ENCODE measurements at regions not wholly inside any gene's neighbourhood (a gene's known extent, or its start where the extent isn't known, plus 50 kb on each side); places are given as distances from the start of the nearest gene placed in this dataset.

DNA sequence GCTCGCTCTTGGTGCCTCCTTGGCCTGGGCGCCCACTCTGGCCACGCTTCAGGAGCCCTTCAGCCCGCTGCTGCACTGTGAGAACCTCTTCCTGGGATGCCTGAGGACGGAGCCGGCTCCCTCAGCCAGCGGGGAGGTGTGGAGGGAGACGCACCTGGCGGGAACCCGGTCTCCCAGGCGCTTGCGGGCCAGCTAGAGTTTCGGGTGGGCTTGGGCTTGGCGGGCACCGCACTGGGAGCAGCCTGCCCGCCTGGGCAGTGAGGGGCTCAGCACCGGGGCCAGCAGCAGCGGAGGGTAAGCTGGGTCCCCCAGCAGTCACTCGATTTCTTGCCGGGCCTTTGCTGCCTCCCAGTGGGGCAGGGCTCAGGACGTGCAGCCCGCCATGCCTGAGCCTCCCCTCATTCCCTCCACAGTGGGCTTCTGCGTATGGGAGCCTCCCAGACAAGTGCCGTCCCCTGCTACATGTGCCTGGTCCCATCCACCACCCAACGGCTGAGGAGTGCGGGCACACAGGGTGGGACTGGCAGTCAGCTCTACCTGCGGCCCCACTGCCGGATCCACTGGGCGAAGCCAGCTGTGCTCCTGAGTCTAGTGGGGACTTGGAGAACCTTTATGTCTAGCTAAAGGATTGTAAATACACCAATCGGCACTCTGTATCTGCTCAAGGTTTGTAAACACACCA, 708.7 kb downstream of the VGLL3 start:
- DNase-seq (ENCODE audit: low spot score): no peak

DNA sequence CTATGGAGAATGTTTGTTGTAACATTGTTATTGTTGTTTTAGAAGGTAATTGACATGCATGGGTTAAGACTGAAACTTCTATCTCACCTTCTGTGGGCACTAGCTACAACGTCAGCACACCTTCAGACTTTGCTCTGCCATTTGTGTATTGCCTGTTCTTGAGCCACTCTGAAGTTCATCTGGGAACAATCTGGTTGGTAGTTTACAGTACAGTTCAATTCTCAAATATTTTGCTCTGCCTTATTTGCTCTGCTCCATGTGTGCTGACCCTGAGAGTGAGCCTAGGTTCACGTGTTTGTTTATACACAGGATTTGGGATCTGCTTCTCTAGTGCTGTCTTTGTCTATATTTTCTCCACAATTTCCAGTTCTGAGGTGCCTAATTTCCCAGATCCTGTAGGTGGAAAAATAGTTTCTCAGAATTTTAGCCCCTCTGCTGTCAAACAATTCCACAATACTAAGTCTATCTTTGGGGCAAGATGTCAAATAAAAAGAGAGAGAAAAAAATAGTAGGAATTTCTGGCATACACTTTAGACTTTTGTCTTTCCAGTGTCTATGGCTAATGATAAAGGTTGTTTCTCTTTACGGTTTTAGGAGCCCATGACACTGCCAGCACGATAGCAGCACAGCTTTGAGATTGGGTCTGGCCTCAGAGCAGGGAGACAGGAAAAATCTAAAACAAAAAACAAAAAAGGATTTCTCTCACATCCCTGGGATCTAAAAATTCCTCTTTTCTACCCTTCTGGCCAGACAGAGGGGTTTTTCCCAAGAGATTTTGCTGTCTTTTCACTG, 721.4 kb downstream of the VGLL3 start:
- DNase-seq (ENCODE audit: low spot score): no peak

DNA sequence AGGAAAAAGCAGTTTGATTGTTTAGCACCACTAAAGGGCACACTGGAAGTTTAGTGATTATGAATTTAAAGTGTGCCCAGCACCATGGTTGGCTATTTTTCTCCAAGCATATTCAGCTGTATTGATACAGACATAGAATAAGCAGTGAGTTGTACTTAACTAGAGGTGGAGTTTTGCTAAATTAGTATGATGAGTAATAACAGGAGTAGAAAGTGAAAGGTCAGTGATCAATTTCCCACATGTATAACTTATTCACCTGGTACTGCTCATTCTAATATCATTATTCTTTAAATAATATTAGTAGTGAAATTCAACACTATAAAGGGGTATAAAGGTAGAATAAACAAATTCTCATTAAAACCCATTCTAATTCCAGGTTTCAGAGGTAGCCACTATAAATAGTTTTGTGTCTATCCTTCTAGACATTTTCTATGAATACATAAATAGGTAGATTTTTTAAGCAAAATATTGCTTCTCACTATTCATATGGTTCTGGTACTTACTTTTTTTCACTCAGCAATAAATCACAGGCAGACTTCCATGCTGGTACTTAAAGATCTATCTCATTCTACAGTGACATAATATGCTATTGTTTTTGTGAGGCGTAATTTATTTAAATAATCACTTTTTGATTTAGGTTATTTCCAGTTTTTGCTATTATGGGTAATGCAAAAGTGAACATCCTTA, 732.9 kb downstream of the VGLL3 start:
- no peak for DNase-seq (ENCODE audit: low spot score)

DNA sequence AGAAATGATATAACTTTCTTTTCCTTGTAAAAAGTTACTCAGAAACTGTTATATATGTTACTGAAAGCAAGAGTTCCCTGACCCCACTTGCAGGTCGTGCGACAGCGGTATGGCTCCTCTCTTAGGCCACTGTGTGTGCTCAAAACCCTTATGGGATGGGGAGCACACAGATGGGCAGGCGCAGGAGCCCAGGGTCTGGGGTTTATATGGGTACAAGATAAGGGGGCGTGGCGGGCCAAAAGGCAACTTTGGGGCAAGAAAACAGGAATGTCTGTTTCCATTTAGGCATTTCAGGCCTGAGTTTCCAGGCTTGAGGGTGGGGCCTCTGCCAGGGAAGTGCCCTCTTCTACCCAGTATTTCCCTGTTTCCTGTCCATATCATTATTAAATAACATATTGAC, 736.5 kb downstream of the VGLL3 start:
- DNase-seq (ENCODE audit: low spot score): no peak

DNA sequence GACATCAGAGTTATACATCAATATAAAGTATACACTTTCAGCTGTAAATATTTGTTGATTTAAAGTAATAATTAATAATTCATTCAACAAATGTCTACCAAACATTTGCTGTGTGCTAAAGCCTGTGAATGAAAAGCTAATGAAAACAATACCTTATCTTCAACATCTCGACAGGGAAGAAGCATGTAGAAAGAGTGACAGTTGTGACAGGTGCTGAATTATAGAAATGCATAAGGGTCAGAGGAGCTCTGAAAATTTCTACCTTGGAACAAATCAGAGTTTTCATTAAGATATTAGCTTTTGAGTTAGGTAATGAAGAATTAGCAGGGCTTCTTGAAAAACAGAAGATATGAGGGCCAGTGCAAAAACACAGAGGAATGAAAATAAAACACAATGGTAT, 739.2 kb downstream of the VGLL3 start:
- no peak for DNase-seq (ENCODE audit: low spot score)

DNA sequence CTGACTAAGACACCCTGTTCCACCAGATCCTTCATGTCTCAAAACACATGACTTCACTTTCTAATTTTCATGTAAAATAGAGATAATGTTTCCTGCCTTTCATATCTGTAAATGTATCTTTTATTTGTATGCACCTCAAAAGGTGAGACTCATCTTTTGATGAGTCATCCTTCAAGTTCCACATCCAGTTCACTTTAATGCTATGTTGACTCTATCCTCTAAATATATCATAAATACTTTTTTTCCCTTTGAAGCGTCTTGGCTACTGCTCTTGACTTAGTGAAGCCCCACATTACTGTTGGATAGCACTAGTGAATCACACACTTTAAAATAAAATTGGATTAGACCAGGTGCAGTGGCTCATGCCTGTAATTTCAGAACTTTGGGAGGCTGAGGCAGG, 741.1 kb downstream of the VGLL3 start:
- no peak for DNase-seq (ENCODE audit: low spot score)

DNA sequence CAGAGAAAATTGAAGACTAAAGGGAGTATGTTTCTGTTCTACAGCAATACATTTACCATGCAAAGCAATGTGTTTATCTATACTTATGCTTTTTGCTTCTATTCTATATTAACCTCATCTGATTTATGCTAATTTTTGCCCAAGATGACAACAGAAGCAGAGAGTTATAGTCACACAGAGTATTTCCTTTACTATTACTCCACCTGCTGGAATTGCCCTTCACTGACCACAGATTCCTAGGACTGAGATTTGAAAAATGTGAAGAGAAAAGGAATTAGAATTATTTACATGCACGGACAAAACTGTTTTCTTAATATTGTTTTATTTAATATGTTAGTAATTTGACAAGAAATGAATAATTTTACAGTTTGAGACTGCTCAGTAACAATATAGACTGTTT, 745.6 kb downstream of the VGLL3 start:
- DNase-seq (ENCODE audit: low spot score): no peak

DNA sequence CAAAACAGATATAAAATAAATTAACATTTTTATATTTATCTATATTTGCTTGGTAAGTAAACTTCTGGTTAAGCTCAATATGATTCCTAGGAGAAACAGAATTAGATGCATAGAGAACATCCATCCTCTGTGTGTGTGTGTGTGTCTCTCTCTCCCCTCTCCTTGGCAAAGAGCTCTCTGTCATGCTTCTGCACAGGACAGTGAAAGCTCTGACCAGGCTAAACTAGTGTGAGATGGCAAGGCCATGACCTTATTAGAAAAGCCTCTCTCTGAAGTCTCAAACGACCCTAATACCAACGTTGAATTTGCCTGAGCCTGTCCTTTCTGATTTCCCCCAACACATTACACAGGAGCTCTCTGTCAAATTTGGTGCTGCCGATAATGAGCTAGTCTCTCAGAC, 746.0 kb downstream of the VGLL3 start:
- DNase-seq (ENCODE audit: low spot score): no peak

DNA sequence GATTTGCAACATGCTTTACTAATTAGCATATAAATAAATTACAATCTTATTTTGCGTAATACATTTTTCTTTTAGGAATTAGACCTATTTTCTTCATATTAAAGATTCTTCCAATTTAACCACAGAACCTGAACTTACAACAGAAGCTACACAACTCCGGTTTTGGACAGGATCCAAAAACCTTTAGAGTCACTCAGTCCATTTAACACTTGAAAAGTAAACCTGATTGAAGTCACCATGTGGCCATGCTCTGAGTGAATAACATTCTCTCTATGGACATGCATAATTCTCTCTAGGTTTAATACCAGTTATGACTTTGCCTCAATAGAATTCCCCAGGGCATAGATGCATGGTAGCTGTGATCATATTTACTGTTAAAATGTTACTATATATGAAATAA, 751.0 kb downstream of the VGLL3 start:
- no peak for DNase-seq (ENCODE audit: low spot score)

DNA sequence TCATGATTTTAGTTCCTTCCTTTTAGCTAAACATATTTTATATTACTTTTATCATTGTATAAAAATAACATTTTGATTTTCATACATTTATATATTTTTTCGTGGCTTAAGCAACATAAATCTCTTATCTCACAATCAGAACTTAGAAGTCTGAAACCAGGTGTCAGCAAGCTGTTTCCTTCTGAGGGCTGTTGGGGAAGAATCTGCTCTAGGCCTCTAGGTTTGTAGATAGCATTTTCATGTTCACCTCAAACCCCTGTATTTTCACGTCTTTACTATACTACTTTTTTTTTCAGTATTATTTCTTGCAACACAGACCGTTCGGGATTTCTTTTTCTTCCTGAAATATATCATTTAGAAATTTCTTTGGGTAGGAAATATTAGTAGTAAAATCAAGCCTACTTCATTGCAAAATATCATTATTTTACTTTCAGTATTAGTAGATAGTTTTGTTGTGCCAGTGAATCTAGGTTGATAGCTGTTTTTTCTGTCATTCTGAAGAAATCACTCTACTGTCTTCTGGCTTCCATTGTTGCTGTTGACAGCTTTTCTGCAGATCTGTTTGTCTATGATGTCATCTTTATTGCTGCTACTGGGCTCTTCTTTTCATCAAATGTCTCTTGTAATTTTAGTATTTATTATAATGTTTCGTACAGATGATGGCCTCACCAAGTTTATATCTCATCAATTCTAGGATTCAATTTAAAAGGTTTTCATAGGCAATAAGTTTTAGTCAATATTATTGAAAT, 756.3 kb downstream of the VGLL3 start:
- no peak for DNase-seq (ENCODE audit: low spot score)

DNA sequence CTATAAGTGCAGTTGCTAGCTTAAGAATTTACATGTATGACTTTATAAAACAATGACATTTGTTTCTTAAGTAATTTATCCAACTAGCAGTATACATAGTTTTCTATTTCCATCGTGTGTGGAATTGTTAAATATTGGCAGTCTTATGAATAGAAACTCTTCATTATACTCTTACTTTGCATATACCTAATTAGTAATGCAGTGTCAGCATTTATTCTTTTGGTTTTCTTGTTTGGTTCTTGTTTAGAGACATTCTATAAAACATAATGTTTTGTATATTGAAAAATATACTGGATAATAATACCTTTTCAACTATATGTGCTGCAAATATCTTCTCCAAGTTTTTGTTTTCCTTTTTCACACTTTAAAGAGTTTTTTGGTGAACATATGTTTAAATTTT, 760.2 kb downstream of the VGLL3 start:
- no peak for DNase-seq (ENCODE audit: low spot score)

DNA sequence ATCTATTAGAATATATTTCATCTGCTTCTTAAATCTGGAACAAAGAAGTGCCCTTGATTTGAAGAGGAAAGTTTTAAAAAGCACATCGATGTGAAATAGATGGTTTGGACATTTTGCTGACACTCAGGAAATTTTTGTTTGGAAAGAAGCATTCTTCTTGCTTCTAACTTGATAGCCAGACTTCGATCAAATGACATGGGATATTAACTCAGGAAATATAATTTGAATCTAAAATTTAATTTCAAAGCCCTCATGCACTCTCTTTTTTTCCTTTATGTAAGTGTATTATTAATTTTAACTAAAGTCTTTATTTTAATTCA, 761.2 kb downstream of the VGLL3 start:
- DNase-seq (ENCODE audit: low spot score): no peak

DNA sequence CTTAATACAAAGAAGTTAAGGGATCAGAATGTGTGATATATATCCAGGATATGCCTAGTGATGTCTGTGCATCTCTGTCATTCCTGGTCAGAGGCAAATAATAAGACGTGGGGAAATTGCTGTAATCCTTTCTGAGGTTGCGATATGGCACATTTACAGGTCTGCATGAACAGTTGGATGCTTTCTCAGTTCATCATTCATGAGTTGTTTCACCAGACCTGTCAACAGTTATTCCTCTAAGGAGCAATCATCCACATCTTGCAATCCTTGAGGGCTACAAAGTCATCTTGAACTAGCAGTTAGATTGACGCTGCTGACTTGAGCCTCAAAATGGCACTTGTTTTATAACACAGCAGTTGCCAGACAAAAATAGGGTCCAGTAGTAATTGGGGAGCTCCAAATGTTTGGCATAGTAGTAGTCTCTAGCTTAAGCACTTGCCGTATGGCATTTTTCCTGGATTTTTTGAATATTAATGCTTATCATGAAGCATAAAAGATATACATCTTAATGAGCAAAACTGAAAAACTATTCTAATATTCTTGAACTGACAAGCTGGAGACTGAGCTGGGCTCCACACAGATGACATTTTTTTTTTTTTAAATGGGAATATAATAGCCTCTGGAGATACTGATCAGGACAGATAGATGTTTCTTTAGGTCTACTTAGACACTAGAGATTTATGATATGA, 761.7 kb downstream of the VGLL3 start:
- DNase-seq (ENCODE audit: low spot score): no peak

DNA sequence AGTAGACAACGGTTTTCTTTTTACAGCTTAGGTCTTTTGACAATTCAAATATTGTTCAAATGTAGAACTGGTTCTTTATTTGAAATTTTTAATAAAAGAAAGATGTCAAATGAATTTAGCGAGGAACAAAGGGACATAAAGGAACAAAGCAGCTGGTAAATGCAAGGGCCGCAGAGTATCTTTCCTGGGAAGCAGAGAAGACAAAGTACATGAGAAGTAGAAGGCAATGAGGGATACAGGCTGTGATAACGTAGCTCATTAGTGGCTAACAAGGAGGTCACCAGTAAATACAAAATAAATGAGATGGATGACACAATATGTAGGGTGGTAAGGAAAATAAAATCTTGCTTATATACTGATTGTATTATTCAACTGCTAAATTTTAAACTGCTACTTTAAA, 762.8 kb downstream of the VGLL3 start:
- no peak for DNase-seq (ENCODE audit: low spot score)

DNA sequence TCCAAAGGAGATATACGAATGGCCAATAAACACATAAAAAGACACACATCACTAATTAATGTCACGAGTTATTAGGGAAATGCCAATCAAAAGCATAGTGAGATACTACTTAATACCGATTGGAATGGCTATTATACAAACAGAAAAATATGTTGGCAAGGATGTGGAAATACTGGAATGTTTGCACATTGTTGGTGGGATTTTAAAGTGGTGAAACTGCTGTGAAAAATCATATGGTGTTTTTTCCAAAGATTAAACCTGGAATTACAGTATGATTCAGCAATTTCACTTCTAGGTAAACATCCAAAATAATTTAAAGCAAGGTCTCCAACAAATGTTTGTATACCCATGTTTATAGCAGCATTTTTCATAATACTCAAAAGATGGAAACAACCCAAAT, 765.5 kb downstream of the VGLL3 start:
- no peak for DNase-seq (ENCODE audit: low spot score)

DNA sequence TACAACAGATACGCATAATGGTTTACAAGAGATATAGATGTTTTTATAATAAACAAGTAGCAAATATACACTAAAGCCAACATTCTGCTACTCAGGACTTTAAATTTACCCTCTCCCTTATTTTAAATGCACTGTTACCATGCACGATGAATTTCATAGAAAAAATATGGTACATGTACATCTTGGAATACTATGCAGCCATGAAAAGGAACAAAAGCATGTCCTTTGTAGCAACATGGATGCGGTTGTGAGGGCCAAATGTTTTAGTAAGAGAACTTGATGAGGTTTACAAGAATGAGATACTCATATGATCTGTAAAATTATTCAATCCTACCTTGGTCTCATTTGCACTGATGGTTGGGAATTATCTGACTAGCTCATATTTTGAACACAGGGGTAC, 769.3 kb downstream of the VGLL3 start:
- no peak for DNase-seq (ENCODE audit: low spot score)

DNA sequence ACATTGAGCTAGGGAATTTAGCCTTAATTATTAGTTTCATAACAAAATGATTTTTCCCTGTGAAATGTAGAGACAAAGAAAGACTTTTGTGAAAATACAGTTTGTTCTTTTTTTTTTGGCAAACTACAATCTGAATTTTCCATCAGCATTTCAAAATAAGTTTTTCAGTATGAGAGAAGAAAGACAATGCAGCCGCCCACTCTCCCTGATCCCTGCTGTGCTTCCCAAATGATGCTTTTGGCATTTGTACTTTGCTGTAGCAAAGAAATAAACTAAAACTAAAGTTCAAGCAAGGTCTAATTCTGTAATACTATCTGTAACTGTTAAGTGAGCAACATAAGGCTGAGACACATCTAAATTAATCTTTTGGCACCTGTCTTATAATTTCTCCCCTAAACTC, 782.2 kb downstream of the VGLL3 start:
- DNase-seq (ENCODE audit: low spot score): no peak

DNA sequence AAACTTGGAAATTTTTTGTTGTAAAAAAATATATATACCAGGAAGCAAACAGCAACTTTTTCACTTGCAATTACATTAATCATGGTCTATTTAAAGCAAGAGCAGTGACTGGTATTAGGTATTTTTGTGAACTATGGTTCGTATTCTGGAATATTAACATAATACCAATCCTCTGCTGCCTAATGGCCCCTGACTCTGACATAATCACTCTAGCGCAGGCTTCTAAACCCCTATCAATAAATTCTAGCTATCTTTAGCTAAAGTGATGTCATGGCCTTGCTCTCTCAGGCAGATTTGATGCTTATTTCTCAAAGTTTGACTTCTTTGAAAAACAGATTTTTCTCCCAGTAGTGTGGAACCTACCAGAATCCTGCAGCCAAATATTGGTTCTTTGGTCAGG, 808.3 kb downstream of the VGLL3 start:
- DNase-seq (ENCODE audit: low spot score): no peak

DNA sequence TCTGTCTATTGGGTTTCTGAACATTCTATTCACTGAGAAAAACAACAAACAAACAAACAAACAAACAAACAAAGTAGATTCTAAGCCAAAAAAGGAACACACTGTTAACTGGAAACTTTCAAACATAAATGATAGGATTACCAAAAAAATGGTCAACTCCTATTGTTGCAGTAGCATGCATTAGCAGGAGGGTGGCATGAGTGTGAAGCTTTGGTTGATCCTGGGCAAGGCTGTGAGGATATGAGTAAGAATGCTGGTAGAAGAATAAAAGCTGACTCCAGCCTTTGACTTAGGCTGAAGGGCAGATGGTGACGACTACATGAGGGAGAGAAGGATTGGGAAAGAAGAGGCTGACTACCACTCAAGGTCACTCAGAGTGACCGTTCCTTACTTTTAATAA, 810.3 kb downstream of the VGLL3 start:
- no peak for DNase-seq (ENCODE audit: low spot score)

DNA sequence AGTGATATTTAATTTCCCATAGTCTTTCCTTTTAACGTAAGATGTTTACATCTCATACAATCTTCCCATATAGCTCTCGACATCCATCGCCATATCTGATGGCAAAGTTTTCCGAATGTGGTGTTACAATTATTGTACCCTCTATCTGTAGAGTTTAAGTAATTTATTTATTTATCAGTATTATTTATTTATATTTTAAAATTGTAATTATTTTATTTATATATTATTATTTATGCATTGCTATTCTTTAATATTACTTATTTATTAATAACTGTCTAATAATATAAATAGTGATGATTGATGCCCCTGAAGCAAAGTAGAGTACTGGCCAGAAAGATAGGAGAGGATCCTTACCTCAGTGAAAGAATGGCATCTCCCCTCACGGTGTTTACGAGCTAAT, 812.9 kb downstream of the VGLL3 start:
- no peak for DNase-seq (ENCODE audit: low spot score)

DNA sequence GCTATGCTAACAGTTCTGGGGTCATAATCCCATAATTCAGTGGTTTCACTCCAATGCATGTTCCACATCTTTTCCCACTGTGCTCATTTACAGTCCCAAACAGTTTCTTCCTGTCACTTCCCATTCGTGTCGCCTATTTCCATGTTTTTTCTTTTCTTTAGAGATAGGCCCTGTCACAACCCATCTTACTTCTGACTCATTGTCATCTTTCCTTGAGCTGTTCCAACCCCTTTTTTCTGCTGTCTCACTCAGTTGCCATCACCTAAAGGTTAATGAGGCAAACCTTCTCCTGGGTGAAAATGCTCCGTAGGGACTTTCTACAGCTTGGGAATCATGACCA, 814.5 kb downstream of the VGLL3 start:
- DNase-seq (ENCODE audit: low spot score): no peak

Measured in AG20443 (cell line).